Activated CD4-positive, alpha-beta T cell treated with anti-CD3 and anti-CD28 coated beads, Interleukin-2, Interleukin-6, amounts not matched to agents 100 ng/mL and 50 ng/mL, durations not matched to agents 16 hours and 8 hours (primary cell): ENCODE measurements at regions not wholly inside any gene's neighbourhood (a gene's known extent, or its start where the extent isn't known, plus 50 kb on each side); places are given as distances from the start of the nearest gene placed in this dataset.

ENCODE experiments used
- DNase-seq: peaks from one replicate; pipeline ENCODE4 v3.0.0-alpha.2; 2020

DNA sequence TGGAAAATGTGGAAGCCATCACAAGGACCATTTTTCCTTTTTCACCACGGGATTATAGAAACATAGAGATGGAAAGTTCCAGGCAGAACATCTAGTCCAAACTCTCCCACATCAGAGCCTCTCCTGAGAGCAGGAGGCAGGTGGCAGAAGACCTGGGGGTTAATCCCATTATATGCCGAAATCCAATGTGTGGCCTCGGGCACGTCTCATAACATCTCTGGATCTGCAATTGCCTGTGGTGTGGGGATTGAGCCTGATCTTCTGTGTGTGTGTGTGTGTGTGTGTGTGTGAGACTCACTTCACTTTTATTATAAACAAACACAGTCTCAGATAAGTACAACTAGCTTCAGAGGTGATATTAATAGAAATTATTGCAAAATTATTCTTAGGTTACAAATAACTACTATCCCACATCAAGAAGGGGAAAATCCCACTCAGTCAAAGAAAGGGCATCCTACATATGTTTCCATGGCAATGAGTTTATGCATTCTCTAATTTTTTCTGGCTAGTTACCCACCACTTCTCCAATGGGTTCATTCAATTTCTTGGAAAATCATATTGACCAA lies 199.1 kb downstream of the FOXL1 start:
- no peak for DNase-seq

DNA sequence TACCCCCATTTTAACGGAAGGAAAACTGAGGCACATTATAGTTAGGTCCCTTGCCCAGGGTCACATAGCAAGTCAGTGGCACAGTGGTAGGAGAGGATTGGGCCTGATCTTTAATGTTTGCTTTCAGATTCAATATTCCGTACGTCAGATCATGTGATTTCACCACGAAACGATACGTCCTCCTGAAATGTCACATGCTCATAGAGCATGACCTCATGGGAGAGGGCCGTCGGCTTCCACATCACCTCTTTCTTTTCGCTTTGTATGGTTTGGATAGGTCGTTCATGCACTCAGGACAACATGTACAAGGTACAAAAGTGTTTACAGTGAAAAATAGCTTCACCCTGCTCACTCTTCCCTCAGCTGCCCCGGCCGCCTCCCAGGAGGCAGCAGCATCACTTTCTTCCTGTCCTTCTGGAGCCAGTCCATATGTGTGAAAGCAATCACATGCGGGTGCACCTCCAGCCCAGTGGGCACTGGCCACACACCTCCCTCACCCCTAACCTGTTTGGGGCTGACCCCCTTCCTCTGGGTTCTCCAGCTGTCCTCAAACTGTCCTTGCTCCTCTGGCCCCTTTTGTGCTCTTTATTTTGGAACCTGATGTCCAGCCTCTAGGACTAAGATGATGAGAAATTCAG lies 199.9 kb downstream of the FOXL1 start:
- no peak for DNase-seq

DNA sequence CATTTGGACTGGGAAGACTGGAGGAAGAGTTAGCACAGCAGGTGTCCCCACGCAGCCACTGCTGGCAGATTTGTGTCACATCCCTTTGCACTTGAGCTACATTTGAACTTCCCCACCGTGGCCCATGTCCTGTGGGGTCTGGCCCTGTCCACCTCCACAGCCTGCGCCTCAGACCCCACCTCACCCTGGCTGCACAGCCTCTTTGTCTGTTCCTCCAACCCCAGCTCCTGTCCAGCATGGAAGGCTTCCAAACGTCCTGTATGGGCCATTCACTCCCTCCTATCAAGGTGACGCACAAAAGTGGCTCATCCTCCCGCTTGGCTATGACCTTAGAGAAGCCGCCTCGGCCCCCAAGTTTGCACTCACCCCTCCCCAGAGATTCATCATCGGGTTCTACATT lies 200.6 kb downstream of the FOXL1 start:
- no peak for DNase-seq

DNA sequence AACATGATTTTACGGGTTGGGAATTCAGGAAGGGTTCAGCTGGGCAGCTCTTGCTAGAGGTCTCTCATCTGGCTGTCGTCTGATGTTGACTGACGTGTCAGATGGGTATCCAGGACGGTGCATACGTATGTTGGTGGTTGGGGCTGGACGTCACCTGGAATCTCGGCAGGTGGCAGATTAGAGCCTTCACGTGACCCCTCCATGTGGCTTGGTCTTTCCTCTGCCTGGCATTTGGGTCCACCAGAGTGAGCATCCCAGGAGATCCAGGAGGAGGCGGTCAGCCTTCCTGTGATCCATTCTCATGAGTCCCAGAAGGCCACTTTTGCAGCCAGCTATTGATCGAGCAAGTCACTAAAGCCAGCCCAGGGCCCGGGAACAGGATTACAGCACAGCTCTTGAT lies 202.7 kb downstream of the FOXL1 start:
- no peak for DNase-seq

DNA sequence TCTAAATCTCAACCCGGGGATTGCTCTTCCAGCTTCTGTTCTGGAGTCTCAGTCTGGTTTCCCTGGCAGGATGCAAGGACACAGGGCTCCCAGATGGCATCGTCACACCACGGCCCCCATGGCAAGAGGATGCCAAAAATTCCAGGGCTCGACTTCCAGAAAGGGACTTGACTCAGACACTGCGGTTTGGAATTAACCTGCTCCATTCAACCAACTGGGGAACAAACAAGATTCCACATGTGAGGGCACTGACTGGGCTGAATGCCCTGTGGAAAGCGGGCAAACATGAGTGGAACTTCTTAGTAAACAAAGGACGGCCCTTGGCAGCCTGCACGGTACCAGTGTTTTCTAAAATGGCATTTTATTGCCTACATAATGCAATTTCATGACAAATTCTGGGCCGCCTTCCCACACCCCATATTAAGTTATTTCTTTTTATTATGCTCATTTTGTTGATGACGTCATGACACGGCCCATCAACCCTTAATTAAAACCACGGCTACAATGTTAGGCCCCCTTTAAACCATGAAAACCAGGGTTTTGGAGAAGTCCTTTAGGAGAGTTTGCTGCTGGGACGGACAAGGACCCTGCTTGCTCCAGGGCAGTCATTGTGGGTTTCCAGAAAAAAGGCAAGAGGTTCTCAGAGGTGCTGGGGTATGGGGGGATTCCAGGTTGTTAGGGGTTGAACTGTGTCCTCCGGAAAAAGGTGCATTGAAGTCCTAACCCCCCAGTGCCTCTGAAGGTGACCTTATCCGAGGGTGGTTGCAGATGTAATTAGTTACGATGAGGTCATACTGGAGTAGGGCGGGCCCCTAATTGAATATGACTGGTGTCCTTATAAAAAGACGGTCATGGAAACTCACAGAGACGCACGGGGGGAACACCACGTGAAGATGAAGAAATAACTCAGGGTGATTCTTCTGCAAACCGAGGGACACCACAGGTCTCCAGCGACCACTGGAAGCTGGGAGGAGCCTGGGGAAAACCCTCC lies 205.6 kb downstream of the FOXL1 start:
- no peak for DNase-seq

DNA sequence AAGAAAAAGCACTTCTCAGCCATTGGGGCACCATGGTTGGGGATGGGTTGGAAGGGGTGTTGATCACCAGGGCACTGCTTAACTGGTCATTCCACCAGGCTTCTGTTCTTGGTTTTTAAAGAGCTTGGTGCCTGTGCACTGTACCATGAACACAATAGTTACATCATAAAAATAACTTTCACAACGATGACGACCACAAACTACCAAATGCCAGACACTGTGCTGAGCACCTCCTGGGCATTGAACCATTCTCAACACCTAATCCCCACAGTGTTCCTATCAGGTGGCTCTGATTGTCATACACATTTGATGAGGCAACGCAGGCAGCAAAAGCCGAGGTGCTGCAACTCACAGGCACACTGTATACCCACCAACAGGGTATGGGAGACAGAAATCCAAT lies 208.0 kb downstream of the FOXL1 start:
- DNase-seq, result no peak

DNA sequence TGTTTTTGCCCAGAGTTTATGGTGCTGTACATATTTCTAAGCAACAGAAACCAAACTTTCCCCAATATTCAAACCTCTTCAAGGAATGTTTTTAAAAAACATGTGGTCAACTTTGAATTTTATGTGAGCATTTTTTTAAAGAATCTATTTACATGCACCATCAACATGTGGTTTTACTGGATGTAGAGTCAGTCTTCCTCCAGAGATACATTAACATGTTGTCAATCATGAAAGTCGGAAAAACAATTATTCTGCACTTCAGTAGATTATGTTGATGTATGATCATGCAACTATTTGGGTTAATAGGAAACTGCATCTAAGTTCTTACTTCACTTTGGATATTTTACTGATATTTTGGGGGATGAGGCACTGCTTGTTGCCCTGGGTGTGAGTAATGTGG lies 208.6 kb downstream of the FOXL1 start:
- DNase-seq, result no peak

DNA sequence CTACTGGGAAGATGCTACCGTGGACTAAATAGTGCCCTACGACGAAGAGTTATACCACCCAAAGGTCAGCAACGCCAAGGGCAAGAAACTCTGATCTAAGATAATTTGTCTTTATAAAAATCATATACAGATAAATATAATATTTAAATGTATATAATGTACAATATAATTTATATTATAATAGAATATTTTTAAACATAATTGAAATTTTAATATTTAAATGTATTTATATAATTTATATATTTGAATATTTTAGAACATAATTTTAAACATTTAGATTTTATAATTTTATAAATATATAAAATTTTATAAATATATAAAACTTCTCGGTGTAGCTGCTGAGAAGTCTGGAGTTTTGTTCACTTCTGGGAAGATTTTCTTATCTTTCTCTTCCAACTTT lies 209.2 kb downstream of the FOXL1 start:
- DNase-seq, result no peak

DNA sequence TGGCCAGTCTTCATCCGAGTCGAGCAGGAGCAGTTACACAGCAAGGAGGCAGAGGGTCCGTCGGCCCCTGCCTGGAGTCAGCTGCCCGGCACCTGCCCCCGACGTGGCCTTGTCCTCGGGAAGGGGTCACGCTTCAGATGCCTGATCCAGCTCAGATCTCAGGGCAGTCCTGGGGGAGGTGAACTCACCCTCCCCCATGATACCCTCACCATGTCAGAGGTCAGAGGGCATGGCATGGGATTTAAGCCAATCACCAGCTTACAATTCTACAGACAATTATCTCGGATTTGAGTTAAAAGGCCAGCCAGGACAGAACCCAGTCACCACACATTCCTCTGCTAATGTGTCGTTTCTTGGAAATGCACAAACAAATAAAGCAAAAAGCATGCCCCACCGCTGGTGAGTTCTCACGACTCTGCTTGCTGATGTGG lies 211.3 kb downstream of the FOXL1 start:
- DNase-seq, result no peak

DNA sequence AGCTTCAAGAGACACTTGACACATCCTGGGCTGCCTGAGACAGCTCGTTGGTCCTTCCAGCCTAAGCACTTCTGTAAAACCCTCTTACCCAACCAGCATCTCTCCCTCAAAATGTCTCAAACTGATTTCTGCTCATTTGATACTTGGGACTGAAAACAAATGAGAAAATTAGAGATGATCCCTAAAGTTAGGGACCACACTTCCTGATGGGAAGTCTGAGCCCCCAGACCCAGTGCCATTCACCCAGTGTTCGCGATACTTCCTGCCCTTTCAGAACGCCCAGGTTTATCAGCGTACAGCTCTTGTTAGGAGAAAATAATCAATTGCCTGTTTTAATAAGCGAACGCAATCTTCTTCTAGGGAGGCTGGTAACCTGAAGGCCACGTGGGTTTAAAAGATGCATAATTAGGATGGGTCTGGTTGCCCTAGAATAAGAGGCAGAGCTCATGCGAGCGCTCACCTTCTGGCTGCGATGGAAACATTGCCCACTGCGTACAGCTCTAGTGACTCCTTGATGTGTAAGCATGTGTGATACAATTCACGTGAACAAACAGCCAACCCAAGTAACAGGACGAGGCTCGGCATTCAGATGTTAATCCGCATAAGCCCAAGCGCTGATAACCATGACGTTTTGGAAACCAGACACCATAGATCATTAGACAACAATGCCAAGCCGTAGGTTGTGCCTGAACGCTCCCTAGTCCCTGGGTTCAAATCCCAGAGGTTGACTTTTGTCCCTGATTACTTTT lies 213.1 kb downstream of the FOXL1 start:
- no peak for DNase-seq

DNA sequence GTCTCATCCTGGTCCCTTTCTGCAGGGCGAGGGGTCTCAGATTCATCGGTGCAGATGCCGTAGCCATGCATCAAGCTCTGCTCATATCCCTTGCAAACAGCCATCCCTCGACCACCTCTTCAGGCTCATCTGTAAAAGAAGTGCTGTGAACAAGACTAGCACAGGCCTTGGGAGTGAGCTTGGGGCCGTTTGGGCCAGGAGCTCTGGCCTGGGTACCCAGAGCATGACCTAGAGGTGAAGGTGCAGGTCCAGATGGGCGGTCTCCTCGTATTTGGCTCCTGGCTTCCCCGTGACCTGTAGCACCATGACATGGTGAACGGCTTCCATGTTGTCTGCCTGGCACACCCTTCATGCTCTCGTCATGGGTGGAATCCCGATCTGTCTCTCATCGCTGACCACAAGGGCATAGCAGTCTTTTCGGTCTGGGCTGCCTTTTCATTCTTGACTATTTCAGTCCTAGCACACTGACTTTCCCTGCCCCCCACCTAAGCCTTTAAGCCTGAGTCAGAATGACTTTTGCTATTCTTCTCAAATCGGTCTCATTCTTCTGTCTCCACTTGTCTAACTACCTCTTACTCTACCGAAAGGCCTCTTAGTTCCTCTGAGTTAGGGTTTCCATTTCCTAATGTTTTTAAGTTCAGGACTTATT lies 216.0 kb downstream of the FOXL1 start:
- no peak for DNase-seq

DNA sequence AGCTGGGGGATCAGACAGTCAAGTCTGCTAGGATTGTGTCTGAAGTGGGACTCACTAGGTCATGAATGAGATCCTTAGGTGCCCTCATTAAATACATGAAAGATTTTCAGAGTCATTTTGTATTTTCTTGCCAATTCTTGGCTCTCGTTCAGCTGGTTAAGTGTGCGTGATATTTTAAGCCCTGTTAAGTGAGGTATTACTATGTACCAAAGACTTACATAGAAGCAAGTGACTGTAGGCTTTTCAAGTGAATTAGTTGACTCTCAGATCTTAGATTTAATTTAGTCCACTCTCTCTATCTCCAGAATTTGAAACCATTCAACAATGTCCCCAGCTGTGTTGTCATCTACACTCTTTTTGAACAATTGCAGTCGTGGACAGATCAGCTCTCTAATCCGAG lies 219.4 kb downstream of the FOXL1 start:
- DNase-seq, result no peak

DNA sequence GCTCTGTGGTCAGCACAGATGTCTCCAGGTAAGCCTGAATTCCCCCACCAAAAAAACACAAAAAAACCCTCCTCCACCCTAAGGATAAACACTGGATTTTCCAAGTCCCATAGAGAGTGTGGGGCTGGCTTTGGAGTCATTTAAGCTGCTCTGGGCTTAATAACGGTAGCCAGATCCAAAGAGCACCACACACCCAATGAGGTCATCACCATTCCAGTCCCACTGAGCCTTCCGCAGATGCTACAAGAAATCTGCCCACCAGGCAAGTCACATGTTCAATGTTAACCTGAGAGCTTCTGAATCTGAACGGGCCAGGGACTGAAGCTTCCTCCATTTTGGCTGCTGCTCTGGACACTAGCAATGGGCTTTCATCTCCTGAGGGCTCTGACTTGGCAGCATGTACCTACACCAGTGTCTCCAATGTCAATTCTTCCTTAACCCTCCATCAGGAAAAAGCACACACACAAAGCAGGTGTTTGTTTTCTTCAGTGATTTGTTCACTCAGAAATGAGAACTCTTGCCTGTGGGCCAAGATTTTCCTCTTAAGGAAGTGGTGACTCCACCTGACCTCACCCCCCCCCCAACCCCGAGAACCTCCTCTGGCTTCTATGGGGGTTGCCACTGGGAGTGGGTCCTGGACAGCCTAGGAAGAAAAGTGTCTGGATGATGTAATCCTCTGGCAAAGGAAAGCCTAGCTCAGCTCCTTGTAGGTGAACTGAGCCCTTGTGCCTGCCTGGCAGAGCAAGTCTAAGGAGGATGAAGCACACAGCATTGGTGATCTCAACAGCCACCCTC lies 220.1 kb downstream of the FOXL1 start:
- no peak for DNase-seq

DNA sequence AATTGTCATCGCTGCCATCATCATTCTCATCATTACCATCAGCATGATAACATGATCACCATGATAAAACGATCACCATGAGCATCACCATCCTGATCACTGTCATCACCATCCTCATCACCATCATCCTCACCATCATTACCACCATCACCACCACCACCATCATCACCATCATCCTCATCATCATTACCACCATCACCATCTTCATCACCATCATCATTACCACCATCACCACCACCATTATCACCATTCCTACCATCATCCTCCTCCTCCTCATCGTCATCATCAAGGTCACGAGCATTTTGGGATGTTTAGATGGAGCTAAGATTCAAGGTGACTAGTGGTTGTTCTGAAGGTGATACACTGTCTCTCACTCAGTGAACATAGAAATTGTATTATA lies 221.0 kb downstream of the FOXL1 start:
- no peak for DNase-seq

DNA sequence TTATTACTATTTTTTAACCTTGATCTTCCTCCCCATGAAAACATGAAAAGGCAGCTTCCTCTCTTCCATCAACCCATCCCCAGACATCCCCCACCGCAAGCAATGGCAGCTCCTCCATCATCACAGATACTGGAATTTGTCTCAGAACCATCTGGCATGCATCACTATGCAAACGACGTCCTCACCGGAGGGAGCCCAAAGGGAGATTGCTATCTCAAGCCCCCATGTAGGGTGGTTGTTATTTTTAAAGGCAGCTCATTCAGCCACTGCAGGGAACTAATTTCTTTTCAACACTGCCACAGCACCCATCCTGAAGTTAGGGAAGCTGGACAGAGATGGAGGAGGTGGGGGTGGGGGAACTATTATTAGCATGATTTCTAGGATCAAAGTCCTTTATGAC lies 222.5 kb downstream of the FOXL1 start:
- no peak for DNase-seq

DNA sequence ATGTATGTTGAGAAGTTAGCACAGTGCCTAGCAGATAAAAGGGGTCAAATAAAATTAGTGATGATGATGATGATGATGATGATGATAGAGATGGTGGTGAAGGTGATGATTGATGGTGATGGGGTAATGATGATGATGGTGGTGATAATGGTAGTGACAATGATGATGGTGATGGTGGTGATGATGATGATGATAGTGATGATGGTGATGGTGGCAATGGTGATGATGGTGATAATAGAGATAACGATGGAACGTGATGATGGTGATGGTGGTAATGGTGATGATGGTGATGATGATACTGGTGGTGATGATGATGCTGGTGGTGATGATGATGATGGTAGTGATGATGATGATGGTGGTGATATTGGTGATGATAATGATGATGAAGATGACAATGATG lies 223.7 kb downstream of the FOXL1 start:
- no peak for DNase-seq

DNA sequence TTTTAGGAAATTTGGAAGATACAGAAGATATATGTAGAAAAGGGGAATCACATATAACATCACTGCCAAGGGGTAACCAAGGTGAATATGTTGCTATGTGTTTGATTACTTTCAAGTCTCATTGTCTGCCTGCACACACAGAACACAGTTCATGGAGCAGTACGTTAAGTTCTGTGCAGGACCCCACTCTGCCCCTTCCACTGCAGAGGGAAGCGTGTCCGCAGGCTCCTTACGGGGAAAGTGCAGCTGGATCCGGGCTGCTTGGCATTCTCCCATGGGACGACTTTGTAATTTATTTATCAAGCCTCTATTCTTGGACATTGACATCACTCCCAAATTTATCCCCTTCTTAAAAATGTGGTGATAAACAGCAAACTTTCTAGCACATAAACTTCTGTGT lies 226.8 kb downstream of the FOXL1 start:
- DNase-seq, result no peak

DNA sequence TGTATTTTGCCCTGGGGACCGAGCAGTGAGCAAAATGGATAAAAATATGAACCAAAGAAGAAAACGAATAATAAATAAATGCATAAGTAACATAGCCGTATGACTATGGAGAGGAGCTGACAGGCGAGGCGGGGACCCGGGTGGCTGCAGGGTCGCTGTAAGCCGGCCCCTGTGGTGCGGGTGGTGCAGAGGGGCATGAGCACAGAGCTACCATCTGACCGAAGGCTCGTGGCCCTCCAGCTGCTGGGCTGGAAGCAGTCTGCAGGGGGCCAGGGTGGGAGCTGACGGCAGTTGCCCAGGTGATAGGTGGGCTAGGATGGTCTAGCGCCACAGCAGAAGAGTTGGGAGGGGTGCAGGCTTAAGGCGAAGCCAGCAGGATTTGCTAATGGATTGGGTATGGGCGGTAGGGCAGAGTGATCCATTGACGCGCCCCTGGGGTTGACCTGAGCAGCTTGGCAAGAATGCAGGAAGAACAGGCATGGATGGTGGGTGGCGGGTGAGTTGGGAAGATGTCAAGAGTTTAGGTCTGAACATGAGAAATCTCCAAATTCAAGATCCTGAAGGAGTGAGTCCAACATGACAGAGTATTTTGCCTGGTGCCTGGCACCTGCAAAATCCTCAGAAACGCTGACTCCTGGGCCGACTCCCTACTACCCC lies 228.0 kb downstream of the FOXL1 start:
- DNase-seq, result no peak

DNA sequence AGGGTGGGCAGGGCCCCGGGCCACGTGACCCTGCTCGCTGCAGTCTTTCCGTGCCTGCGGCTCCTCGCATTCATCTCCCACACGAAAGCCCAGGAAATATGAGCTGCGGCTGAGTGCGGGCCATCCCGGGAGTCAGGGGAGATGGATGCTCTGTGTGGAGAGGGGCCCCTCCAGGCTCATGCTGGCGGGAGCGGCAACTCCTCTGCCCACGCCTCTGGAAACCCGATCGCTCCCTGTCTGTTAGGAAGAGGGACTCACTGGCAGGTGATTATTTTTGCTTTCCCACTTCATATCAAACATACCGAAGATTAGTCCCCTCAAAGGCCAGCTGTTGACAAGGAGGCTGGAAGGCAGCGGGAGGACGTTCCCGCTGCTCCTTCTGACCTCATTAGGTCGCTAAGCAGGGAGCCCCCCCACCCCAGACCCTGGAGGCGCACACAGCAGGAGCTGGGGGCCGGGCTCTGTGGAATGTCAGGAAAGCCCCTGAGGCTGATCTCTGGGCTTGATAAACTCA lies 228.5 kb downstream of the FOXL1 start:
- DNase-seq, result no peak

DNA sequence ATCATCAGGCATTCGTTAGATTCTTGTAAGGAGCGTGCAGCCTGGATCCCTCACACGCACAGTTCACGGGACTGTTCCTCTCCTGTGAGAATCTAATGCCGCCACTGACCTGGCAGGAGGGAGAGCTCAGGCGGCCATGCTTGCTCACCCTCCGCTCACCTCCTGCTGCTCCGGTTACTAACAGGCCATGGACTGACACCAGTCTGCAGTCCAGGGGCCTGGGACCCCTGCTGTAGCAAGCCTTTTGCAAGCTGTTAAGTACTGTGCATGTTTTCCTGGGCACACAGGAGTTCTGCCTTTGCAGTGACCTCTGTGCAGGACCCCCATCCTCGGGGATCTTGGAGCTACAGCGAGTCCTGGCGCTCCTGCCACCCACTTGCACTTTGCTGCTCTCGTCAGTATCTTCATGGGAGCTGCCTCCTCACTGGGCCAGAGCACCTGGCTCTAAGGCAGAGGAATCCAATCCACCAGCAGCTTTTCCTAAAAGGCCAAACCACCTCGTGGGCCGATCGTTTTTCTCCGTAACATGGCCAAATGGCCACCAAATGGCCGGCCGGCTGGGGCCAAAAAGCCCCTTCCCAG lies 230.6 kb downstream of the FOXL1 start:
- no peak for DNase-seq

DNA sequence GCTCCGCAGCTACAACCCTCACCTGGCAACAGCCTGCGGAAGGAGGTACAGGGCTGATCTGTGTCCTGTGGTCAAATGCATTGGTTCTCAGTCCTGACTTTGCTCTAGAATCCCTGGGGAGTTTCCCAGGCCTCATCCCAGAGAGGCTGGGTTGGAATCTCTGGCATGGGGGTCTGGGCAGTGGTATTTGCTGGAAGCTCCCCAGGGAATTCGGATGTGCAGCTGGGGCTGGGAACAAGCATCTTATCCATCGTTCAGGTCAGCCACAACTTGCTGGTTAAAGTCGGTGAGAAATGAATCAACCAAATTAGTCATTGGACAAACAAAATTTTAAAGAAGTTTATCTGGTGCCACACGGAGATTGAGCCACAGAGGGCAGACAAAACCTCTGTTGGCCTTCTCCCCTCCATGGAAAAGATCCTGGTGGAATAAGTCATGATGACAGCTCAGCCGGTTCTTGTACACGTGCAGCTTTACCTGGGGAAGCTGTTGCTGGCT lies 231.2 kb downstream of the FOXL1 start:
- DNase-seq, result no peak
